OCI-LY1 (cell line): ENCODE measurements at regions not wholly inside any gene's neighbourhood (a gene's known extent, or its start where the extent isn't known, plus 50 kb on each side); places are given as distances from the start of the nearest gene placed in this dataset.
"Not testable (repeated sequence)": the region's sequence is repeated elsewhere in the genome, so short reads cannot be mapped to it uniquely, and the experiment has no call there.

Source experiments
- H2AFZ ChIP-seq: fragments of 200-600 bp; sonication (generic), shearing (Covaris generic); 2 replicates; pipeline ENCODE4 v1.6.0; 2014; ENCODE audit warnings: antibody characterized with exemption, mild to moderate bottlenecking, low read length
- H3F3A ChIP-seq: fragments of 200-600 bp; sonication (generic), shearing (Covaris generic); 2 replicates; pipeline ENCODE4 v1.6.0; 2014; ENCODE audit warnings: mild to moderate bottlenecking, antibody characterized with exemption, low read length, moderate library complexity; ENCODE audit not compliant: insufficient read depth
- H3K27ac ChIP-seq: fragments of 200-600 bp; sonication (generic); 2 replicates; pipeline ENCODE4 v1.5.1; 2014; ENCODE audit warnings: low read length, mixed run types, mild to moderate bottlenecking, low read depth; ENCODE audit not compliant: poor library complexity, severe bottlenecking
- H3K27me3 ChIP-seq: fragments of 200-600 bp; sonication (generic); 2 replicates; pipeline ENCODE4 v1.6.0; 2014; ENCODE audit warnings: antibody characterized with exemption, mild to moderate bottlenecking, low read length, moderate library complexity; ENCODE audit not compliant: insufficient read depth
- H3K36me3 ChIP-seq: fragments of 200-600 bp; sonication (generic); 2 replicates; pipeline ENCODE4 v1.6.1; 2014; ENCODE audit warnings: mild to moderate bottlenecking, antibody characterized with exemption, low read length, moderate library complexity, mixed read lengths; ENCODE audit not compliant: insufficient read depth
- H3K4me1 ChIP-seq: fragments of 200-600 bp; sonication (generic); 2 replicates; pipeline ENCODE4 v1.5.1; 2014; ENCODE audit warnings: mild to moderate bottlenecking, low read length, moderate library complexity; ENCODE audit not compliant: insufficient read depth, severe bottlenecking
- H3K4me2 ChIP-seq: fragments of 200-600 bp; sonication (generic), shearing (Covaris generic); 2 replicates; pipeline ENCODE4 v1.6.1; 2014; ENCODE audit warnings: low read length
- H3K4me3 ChIP-seq: fragments of 200-600 bp; sonication (generic); 2 replicates; pipeline ENCODE4 v1.5.1; 2014; ENCODE audit warnings: low read length, low read depth, mild to moderate bottlenecking, mixed read lengths; ENCODE audit not compliant: poor library complexity, severe bottlenecking
- H3K79me2 ChIP-seq: fragments of 200-600 bp; shearing (Covaris generic); 2 replicates; pipeline ENCODE4 v1.6.1; 2016; ENCODE audit warnings: mixed run types, low read length, mixed read lengths; ENCODE audit not compliant: insufficient read depth
- H3K9ac ChIP-seq: fragments of 200-600 bp; sonication (generic), shearing (Covaris generic); 2 replicates; pipeline ENCODE4 v1.6.1; 2014; ENCODE audit warnings: mild to moderate bottlenecking, low read length, mixed read lengths
- H3K9me2 ChIP-seq: fragments of 200-600 bp; sonication (generic), shearing (Covaris generic); 2 replicates; pipeline ENCODE4 v1.6.1; 2014; ENCODE audit warnings: low read depth, mild to moderate bottlenecking, low read length, mixed read lengths
- H3K9me3 ChIP-seq: fragments of 200-600 bp; shearing (Covaris generic); 2 replicates; pipeline ENCODE4 v1.6.1; 2014; ENCODE audit warnings: low read length, mixed read lengths
- H4K20me1 ChIP-seq: fragments of 200-600 bp; sonication (generic), shearing (Covaris generic); 2 replicates; pipeline ENCODE4 v1.6.0; 2016; ENCODE audit warnings: mild to moderate bottlenecking, low read length; ENCODE audit not compliant: insufficient read depth
- EZH2 ChIP-seq: fragments of 200-600 bp; sonication (generic), shearing (Covaris generic); IDR thresholded peaks from 2 replicates; pipeline ENCODE4 v1.8.0; 2017; ENCODE audit warnings: borderline replicate concordance, mixed run types, mild to moderate bottlenecking, antibody characterized with exemption, low read length, moderate library complexity, mixed read lengths
- TF ChIP-seq, protein P1 (sequence below): fragments of 200-600 bp; sonication (generic), shearing (Covaris generic); IDR thresholded peaks from 2 replicates; pipeline ENCODE4 v1.5.1; 2017; ENCODE audit warnings: mild to moderate bottlenecking, antibody characterized with exemption, low read length, moderate library complexity, mixed read lengths

- Histone ChIP-seq H3K4me1 (no peaks in the 10 kb centered on the region), H2AFZ (no peak overlapping the region), H3K4me3 (no peak overlapping the region), H3K9ac (no peak overlapping the region), H4K20me1 (no peaks in the 10 kb centered on the region), H3K4me2 (no peak overlapping the region), H3F3A (no peaks in the 10 kb centered on the region), H3K36me3 (no peaks in the 10 kb centered on the region), H3K79me2 (no peaks in the 10 kb centered on the region), H3K9me2 (no peaks in the 10 kb centered on the region), H3K27ac (no peak overlapping the region), H3K9me3 (no peaks in the 10 kb centered on the region), H3K27me3 (no peaks in the 10 kb centered on the region)
- TF ChIP-seq EZH2, result no peak
- TF ChIP-seq, protein P1, sequence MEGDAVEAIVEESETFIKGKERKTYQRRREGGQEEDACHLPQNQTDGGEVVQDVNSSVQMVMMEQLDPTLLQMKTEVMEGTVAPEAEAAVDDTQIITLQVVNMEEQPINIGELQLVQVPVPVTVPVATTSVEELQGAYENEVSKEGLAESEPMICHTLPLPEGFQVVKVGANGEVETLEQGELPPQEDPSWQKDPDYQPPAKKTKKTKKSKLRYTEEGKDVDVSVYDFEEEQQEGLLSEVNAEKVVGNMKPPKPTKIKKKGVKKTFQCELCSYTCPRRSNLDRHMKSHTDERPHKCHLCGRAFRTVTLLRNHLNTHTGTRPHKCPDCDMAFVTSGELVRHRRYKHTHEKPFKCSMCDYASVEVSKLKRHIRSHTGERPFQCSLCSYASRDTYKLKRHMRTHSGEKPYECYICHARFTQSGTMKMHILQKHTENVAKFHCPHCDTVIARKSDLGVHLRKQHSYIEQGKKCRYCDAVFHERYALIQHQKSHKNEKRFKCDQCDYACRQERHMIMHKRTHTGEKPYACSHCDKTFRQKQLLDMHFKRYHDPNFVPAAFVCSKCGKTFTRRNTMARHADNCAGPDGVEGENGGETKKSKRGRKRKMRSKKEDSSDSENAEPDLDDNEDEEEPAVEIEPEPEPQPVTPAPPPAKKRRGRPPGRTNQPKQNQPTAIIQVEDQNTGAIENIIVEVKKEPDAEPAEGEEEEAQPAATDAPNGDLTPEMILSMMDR, result no peak
Measured at GRCh38 chrX:139158256-139158655, 372.3 kb upstream of the F9 start.

DNA sequence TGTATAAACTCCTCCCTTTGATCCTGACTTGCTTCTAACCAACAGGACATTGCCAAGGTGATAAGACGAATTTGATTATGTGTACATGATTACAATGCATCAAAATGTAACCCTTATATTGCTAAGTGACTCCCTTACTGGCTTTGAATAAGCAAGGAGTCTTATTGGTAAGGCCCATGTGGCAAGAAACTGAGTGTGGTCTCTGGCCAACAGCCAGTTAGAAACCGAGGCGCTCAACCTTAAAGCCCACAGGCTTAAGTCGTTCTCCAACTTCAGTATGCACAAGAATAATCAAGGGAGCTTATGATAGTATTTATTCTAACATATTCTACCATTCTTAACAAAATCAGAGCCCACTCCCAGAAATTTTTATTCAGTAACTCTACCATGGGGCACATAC lies 374.2 kb upstream of the F9 start:
- no peaks in the 10 kb centered on the region for H3K27me3 ChIP-seq
- no peaks in the 10 kb centered on the region for H3F3A ChIP-seq
- H3K9me3 ChIP-seq, result no peaks in the 10 kb centered on the region
- no peak overlapping the region for H3K4me2 ChIP-seq
- no peak overlapping the region for H3K9ac ChIP-seq
- H3K9me2 ChIP-seq, result no peaks in the 10 kb centered on the region
- H3K27ac ChIP-seq, result no peak overlapping the region
- H2AFZ ChIP-seq, result no peak overlapping the region
- no peaks in the 10 kb centered on the region for H3K36me3 ChIP-seq
- no peaks in the 10 kb centered on the region for H3K4me1 ChIP-seq
- no peak overlapping the region for H3K4me3 ChIP-seq
- H3K79me2 ChIP-seq, result no peaks in the 10 kb centered on the region
- H4K20me1 ChIP-seq, result no peaks in the 10 kb centered on the region
- TF ChIP-seq EZH2, result no peak
- TF ChIP-seq, protein P1, result no peak

- not testable (repeated sequence) for H3K9ac ChIP-seq, H3K9me3 ChIP-seq, H3K4me3 ChIP-seq, H3K27ac ChIP-seq, H3K27me3 ChIP-seq, H3K79me2 ChIP-seq, H3K4me2 ChIP-seq, H3K9me2 ChIP-seq, H3K4me1 ChIP-seq, H4K20me1 ChIP-seq, H3F3A ChIP-seq, H2AFZ ChIP-seq, H3K36me3 ChIP-seq
Measured at GRCh38 chrX:139146625-139147024, 383.9 kb upstream of the F9 start.

GRCh38 chrX:139141370-139141769 lies 389.2 kb upstream of the F9 start:
- no peak overlapping the region for H2AFZ ChIP-seq
- no peak overlapping the region for H3K9ac ChIP-seq
- no peaks in the 10 kb centered on the region for H3K9me2 ChIP-seq
- no peak overlapping the region for H3K4me3 ChIP-seq
- H3K9me3 ChIP-seq, result no peaks in the 10 kb centered on the region
- no peaks in the 10 kb centered on the region for H3F3A ChIP-seq
- H3K79me2 ChIP-seq, result no peaks in the 10 kb centered on the region
- no peaks in the 10 kb centered on the region for H3K4me1 ChIP-seq
- no peaks in the 10 kb centered on the region for H4K20me1 ChIP-seq
- H3K27ac ChIP-seq, result no peak overlapping the region
- no peak overlapping the region for H3K4me2 ChIP-seq
- H3K36me3 ChIP-seq, result no peaks in the 10 kb centered on the region
- TF ChIP-seq, protein P1, result no peak
- no peak for TF ChIP-seq EZH2
- no peaks in the 10 kb centered on the region for H3K27me3 ChIP-seq
